GM23338 (cell line): ENCODE measurements at regions not wholly inside any gene's neighbourhood (a gene's known extent, or its start where the extent isn't known, plus 50 kb on each side); places are given as distances from the start of the nearest gene placed in this dataset.
A peak's percentile ranks its signal among the peaks of the same experiment; 100 is the strongest.

ENCODE experiments used
- ATAC-seq: fragments of 200-7000 bp; cut with Tn5 transposase; 3 replicates; pipeline ENCODE4 v1.9.1; 2020
- DNase-seq: peaks from one replicate; pipeline ENCODE4 v3.0.0-alpha.2; 2015; ENCODE audit warnings: low spot score
- H2AFZ ChIP-seq: fragments of 200-600 bp; sonication (generic); 2 replicates; pipeline ENCODE4 v1.8.0; 2016; ENCODE audit warnings: antibody characterized with exemption, mild to moderate bottlenecking, moderate library complexity
- H3F3A ChIP-seq: fragments of 200-600 bp; sonication (generic); replicated peaks from 2 replicates; pipeline ENCODE4 v1.8.0; 2017; ENCODE audit warnings: antibody characterized with exemption, mixed run types, low read depth
- H3K27ac ChIP-seq: fragments of 200-600 bp; sonication (generic); 2 replicates; pipeline ENCODE4 v1.6.1; 2016; ENCODE audit warnings: low read depth
- H3K27me3 ChIP-seq: fragments of 200-600 bp; sonication (generic); 2 replicates; pipeline ENCODE4 v1.8.0; 2016; ENCODE audit warnings: mild to moderate bottlenecking, mixed run types, moderate library complexity; ENCODE audit not compliant: insufficient read depth
- H3K36me3 ChIP-seq: fragments of 200-600 bp; sonication (generic); 2 replicates; pipeline ENCODE4 v1.8.0; 2016; ENCODE audit warnings: mild to moderate bottlenecking; ENCODE audit not compliant: insufficient read depth
- H3K4me1 ChIP-seq: fragments of 200-600 bp; sonication (generic); 2 replicates; pipeline ENCODE4 v1.8.0; 2016; ENCODE audit warnings: mild to moderate bottlenecking, moderate library complexity; ENCODE audit not compliant: insufficient read depth
- H3K4me2 ChIP-seq: fragments of 200-600 bp; sonication (generic); 2 replicates; pipeline ENCODE4 v1.7.1; 2017; ENCODE audit warnings: mixed run types
- H3K4me3 ChIP-seq: fragments of 200-600 bp; sonication (generic); 2 replicates; pipeline ENCODE4 v1.6.1; 2016; ENCODE audit warnings: mixed run types
- H3K79me2 ChIP-seq: fragments of 200-600 bp; sonication (generic); replicated peaks from 2 replicates; pipeline ENCODE4 v1.8.0; 2017; ENCODE audit warnings: mild to moderate bottlenecking; ENCODE audit not compliant: insufficient read depth
- H3K9me2 ChIP-seq: fragments of 200-600 bp; sonication (generic); 2 replicates; pipeline ENCODE4 v1.8.0; 2017; ENCODE audit not compliant: insufficient read depth
- H4K20me1 ChIP-seq: fragments of 200-600 bp; sonication (generic); replicated peaks from 2 replicates; pipeline ENCODE4 v1.8.0; 2017; ENCODE audit warnings: mild to moderate bottlenecking; ENCODE audit not compliant: insufficient read depth
- H3K27ac Mint-ChIP-seq: 2 replicates; pipeline ENCODE4 v1.8.0; 2020; ENCODE audit warnings: inconsistent platforms, mild to moderate bottlenecking, moderate library complexity, mixed read lengths
- H3K27me3 Mint-ChIP-seq: 3 replicates; pipeline ENCODE4 v1.8.0; 2022; ENCODE audit warnings: low read depth, mild to moderate bottlenecking, moderate library complexity, mixed read lengths, inconsistent platforms; ENCODE audit not compliant: insufficient read depth, poor library complexity
- H3K36me3 Mint-ChIP-seq: 3 replicates; pipeline ENCODE4 v1.8.0; 2021; ENCODE audit warnings: low read depth, mild to moderate bottlenecking, inconsistent platforms, moderate library complexity, mixed read lengths
- H3K4me1 Mint-ChIP-seq: 3 replicates; pipeline ENCODE4 v1.8.0; 2020; ENCODE audit warnings: mild to moderate bottlenecking, inconsistent platforms, mixed read lengths
- H3K4me3 Mint-ChIP-seq: 3 replicates; pipeline ENCODE4 v1.8.0; 2021; ENCODE audit warnings: moderate library complexity, mild to moderate bottlenecking, inconsistent platforms, mixed read lengths
- H3K9me3 Mint-ChIP-seq: 3 replicates; pipeline ENCODE4 v1.8.0; 2020; ENCODE audit warnings: moderate library complexity, mild to moderate bottlenecking, inconsistent platforms, mixed read lengths
- CREB1 ChIP-seq: fragments of 250-450 bp; sonication (Bioruptor Pico); IDR thresholded peaks from 2 replicates; pipeline ENCODE4 v1.5.0; 2020; ENCODE audit warnings: low read depth, mild to moderate bottlenecking, moderate library complexity
- ETS1 ChIP-seq: IDR thresholded peaks from 2 replicates; pipeline ENCODE4 v1.6.1; 2016; ENCODE audit warnings: antibody characterized with exemption
- EZH2 ChIP-seq: fragments of 200-600 bp; sonication (generic); IDR thresholded peaks from one replicate; pipeline ENCODE4 v1.8.0; 2017; ENCODE audit warnings: antibody characterized with exemption, mild to moderate bottlenecking, low read depth; ENCODE audit not compliant: unreplicated experiment
- EZH2phosphoT487 ChIP-seq: fragments of 200-600 bp; sonication (generic); IDR thresholded peaks from one replicate; pipeline ENCODE4 v1.8.1; 2018; ENCODE audit warnings: antibody characterized with exemption; ENCODE audit not compliant: unreplicated experiment
- JUNB ChIP-seq: IDR thresholded peaks from one replicate; pipeline ENCODE4 v1.6.1; 2016; ENCODE audit warnings: antibody characterized with exemption; ENCODE audit not compliant: unreplicated experiment
- NANOG ChIP-seq: IDR thresholded peaks from 2 replicates; pipeline ENCODE4 v1.6.1; 2016; ENCODE audit warnings: antibody characterized with exemption, borderline replicate concordance
- POLR2AphosphoS5 ChIP-seq: IDR thresholded peaks from 2 replicates; pipeline ENCODE4 v1.6.1; 2016; ENCODE audit warnings: antibody characterized with exemption, low read depth
- STAT1 ChIP-seq: IDR thresholded peaks from one replicate; pipeline ENCODE4 v1.6.1; 2016; ENCODE audit warnings: antibody characterized with exemption; ENCODE audit not compliant: unreplicated experiment
- ZNF114 ChIP-seq: fragments of 250-450 bp; sonication (Bioruptor Pico); IDR thresholded peaks from 2 replicates; pipeline ENCODE4 v1.5.0; 2020; ENCODE audit warnings: mild to moderate bottlenecking, moderate library complexity
- ZNF331 ChIP-seq: fragments of 250-450 bp; sonication (Bioruptor Pico); IDR thresholded peaks from 2 replicates; pipeline ENCODE4 v1.5.0; 2020; ENCODE audit warnings: low read depth, mild to moderate bottlenecking, moderate library complexity
- TF ChIP-seq, protein P1 (sequence below): fragments of 250-450 bp; sonication (Bioruptor Pico); IDR thresholded peaks from 2 replicates; pipeline ENCODE4 v1.5.0; 2020; ENCODE audit warnings: mild to moderate bottlenecking, moderate library complexity
- TF ChIP-seq, protein P2 (sequence below), 2 experiments: fragments of 200-600 bp in 1 of 2; sonication (generic) in 1 of 2; conservative IDR thresholded peaks; 2 replicates each; pipeline versions ENCODE4 v1.5.1 to v1.6.1; 2016 to 2017; ENCODE audit warnings: antibody characterized with exemption in 2 of 2, low read depth in 2 of 2, mild to moderate bottlenecking in 2 of 2, moderate library complexity in 1 of 2
- TF ChIP-seq, protein P3 (sequence below): IDR thresholded peaks from one replicate; pipeline ENCODE4 v1.6.1; 2018; ENCODE audit warnings: antibody characterized with exemption; ENCODE audit not compliant: unreplicated experiment

- Mint-ChIP-seq H3K9me3 (peaks cover 13% of the 10 kb centered on the region; the same call in 2 of the 3 replicates), H3K4me1 (peaks cover 33% of the 10 kb centered on the region; the same call in 2 of the 3 replicates), H3K27ac (peak overlapping the region; percentile 19), H3K4me3 (no peak overlapping the region), H3K36me3 (peaks cover 16% of the 10 kb centered on the region; the same call in 2 of the 3 replicates), H3K27me3 (peaks cover 4% of the 10 kb centered on the region)
- Histone ChIP-seq H4K20me1 (no peaks in the 10 kb centered on the region), H2AFZ (peak overlapping the region; percentile 21; the same call in 1 of the 2 replicates), H3K4me1 (peaks cover 28% of the 10 kb centered on the region), H3K9me2 (no peaks in the 10 kb centered on the region), H3K27me3 (no peaks in the 10 kb centered on the region), H3K4me3 (no peak overlapping the region), H3K79me2 (no peaks in the 10 kb centered on the region), H3K27ac (peak overlapping the region; percentile 3), H3F3A (no peaks in the 10 kb centered on the region), H3K36me3 (no peaks in the 10 kb centered on the region), H3K4me2 (peak overlapping the region; percentile 25; the same call in 1 of the 2 replicates)
- TF ChIP-seq NANOG (no peak), EZH2phosphoT487 (no peak), POLR2AphosphoS5 (no peak), STAT1 (no peak), JUNB (no peak), ETS1 (no peak), CREB1 (CRISPR knock-in tag) (no peak), ZNF331 (CRISPR knock-in tag) (no peak), ZNF114 (CRISPR knock-in tag) (no peak), EZH2 (no peak)
- TF ChIP-seq, protein P1, sequence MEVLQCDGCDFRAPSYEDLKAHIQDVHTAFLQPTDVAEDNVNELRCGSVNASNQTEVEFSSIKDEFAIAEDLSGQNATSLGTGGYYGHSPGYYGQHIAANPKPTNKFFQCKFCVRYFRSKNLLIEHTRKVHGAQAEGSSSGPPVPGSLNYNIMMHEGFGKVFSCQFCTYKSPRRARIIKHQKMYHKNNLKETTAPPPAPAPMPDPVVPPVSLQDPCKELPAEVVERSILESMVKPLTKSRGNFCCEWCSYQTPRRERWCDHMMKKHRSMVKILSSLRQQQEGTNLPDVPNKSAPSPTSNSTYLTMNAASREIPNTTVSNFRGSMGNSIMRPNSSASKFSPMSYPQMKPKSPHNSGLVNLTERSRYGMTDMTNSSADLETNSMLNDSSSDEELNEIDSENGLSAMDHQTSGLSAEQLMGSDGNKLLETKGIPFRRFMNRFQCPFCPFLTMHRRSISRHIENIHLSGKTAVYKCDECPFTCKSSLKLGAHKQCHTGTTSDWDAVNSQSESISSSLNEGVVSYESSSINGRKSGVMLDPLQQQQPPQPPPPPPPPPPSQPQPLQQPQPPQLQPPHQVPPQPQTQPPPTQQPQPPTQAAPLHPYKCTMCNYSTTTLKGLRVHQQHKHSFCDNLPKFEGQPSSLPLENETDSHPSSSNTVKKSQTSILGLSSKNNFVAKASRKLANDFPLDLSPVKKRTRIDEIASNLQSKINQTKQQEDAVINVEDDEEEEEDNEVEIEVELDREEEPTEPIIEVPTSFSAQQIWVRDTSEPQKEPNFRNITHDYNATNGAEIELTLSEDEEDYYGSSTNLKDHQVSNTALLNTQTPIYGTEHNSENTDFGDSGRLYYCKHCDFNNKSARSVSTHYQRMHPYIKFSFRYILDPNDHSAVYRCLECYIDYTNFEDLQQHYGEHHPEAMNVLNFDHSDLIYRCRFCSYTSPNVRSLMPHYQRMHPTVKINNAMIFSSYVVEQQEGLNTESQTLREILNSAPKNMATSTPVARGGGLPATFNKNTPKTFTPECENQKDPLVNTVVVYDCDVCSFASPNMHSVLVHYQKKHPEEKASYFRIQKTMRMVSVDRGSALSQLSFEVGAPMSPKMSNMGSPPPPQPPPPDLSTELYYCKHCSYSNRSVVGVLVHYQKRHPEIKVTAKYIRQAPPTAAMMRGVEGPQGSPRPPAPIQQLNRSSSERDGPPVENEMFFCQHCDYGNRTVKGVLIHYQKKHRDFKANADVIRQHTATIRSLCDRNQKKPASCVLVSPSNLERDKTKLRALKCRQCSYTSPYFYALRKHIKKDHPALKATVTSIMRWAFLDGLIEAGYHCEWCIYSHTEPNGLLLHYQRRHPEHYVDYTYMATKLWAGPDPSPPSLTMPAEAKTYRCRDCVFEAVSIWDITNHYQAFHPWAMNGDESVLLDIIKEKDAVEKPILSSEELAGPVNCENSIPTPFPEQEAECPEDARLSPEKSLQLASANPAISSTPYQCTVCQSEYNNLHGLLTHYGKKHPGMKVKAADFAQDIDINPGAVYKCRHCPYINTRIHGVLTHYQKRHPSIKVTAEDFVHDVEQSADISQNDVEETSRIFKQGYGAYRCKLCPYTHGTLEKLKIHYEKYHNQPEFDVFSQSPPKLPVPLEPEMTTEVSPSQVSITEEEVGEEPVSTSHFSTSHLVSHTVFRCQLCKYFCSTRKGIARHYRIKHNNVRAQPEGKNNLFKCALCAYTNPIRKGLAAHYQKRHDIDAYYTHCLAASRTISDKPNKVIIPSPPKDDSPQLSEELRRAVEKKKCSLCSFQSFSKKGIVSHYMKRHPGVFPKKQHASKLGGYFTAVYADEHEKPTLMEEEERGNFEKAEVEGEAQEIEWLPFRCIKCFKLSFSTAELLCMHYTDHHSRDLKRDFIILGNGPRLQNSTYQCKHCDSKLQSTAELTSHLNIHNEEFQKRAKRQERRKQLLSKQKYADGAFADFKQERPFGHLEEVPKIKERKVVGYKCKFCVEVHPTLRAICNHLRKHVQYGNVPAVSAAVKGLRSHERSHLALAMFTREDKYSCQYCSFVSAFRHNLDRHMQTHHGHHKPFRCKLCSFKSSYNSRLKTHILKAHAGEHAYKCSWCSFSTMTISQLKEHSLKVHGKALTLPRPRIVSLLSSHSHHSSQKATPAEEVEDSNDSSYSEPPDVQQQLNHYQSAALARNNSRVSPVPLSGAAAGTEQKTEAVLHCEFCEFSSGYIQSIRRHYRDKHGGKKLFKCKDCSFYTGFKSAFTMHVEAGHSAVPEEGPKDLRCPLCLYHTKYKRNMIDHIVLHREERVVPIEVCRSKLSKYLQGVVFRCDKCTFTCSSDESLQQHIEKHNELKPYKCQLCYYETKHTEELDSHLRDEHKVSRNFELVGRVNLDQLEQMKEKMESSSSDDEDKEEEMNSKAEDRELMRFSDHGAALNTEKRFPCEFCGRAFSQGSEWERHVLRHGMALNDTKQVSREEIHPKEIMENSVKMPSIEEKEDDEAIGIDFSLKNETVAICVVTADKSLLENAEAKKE (CRISPR knock-in tag) = no peak
- TF ChIP-seq, protein P2, sequence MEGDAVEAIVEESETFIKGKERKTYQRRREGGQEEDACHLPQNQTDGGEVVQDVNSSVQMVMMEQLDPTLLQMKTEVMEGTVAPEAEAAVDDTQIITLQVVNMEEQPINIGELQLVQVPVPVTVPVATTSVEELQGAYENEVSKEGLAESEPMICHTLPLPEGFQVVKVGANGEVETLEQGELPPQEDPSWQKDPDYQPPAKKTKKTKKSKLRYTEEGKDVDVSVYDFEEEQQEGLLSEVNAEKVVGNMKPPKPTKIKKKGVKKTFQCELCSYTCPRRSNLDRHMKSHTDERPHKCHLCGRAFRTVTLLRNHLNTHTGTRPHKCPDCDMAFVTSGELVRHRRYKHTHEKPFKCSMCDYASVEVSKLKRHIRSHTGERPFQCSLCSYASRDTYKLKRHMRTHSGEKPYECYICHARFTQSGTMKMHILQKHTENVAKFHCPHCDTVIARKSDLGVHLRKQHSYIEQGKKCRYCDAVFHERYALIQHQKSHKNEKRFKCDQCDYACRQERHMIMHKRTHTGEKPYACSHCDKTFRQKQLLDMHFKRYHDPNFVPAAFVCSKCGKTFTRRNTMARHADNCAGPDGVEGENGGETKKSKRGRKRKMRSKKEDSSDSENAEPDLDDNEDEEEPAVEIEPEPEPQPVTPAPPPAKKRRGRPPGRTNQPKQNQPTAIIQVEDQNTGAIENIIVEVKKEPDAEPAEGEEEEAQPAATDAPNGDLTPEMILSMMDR (conservative IDR thresholded peaks at IDR 0.05; ENCODE audit: low read depth in 2 of 2) = no peak
- TF ChIP-seq, protein P3, sequence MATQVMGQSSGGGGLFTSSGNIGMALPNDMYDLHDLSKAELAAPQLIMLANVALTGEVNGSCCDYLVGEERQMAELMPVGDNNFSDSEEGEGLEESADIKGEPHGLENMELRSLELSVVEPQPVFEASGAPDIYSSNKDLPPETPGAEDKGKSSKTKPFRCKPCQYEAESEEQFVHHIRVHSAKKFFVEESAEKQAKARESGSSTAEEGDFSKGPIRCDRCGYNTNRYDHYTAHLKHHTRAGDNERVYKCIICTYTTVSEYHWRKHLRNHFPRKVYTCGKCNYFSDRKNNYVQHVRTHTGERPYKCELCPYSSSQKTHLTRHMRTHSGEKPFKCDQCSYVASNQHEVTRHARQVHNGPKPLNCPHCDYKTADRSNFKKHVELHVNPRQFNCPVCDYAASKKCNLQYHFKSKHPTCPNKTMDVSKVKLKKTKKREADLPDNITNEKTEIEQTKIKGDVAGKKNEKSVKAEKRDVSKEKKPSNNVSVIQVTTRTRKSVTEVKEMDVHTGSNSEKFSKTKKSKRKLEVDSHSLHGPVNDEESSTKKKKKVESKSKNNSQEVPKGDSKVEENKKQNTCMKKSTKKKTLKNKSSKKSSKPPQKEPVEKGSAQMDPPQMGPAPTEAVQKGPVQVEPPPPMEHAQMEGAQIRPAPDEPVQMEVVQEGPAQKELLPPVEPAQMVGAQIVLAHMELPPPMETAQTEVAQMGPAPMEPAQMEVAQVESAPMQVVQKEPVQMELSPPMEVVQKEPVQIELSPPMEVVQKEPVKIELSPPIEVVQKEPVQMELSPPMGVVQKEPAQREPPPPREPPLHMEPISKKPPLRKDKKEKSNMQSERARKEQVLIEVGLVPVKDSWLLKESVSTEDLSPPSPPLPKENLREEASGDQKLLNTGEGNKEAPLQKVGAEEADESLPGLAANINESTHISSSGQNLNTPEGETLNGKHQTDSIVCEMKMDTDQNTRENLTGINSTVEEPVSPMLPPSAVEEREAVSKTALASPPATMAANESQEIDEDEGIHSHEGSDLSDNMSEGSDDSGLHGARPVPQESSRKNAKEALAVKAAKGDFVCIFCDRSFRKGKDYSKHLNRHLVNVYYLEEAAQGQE = no peak
- DNase-seq = no peak
- ATAC-seq = no peak
Observed at GRCh38 chr6:22622813-22623212, 53.4 kb downstream of the HDGFL1 start.
